Spleen (tissue), 7 donors: ENCODE measurements at regions not wholly inside any gene's neighbourhood (a gene's known extent, or its start where the extent isn't known, plus 50 kb on each side); places are given as distances from the start of the nearest gene placed in this dataset.

ENCODE experiments used
- POLR2A ChIP-seq, 3 donors: fragments of 450-650 bp; IDR thresholded peaks; one replicate each; pipeline ENCODE4 v1.5.1; 2017; ENCODE audit warnings: antibody characterized with exemption in 3 of 3, mild to moderate bottlenecking in 1 of 3
- POLR2AphosphoS5 ChIP-seq, 3 donors: sonication (generic); formaldehyde crosslinking; IDR thresholded peaks; one replicate each; pipeline ENCODE4 v1.5.1; 2017; ENCODE audit warnings: antibody characterized with exemption in 3 of 3
- TF ChIP-seq, protein P1 (sequence below), 11 experiments: fragments of 200-600 bp in 7 of 11; fragments of 450-650 bp in 4 of 11; sonication (generic) in 4 of 11; IDR thresholded peaks in 8 of 11; conservative IDR thresholded peaks in 3 of 11; 1 replicate in 7 of 11; 2 replicates in 4 of 11; pipeline versions ENCODE4 v1.4.0 to v1.8.0; 2016 to 2021; ENCODE audit warnings: antibody characterized with exemption in 11 of 11, inconsistent platforms in 4 of 11, mild to moderate bottlenecking in 1 of 11
- donor health status: DM: no; HTN: no; CAD: no; lungs with moderate emphysema.
- donor health status: DM: no; HTN: no; CAD: no.
- donor health status: DM: no; HTN: no; CAD: no.

DNA sequence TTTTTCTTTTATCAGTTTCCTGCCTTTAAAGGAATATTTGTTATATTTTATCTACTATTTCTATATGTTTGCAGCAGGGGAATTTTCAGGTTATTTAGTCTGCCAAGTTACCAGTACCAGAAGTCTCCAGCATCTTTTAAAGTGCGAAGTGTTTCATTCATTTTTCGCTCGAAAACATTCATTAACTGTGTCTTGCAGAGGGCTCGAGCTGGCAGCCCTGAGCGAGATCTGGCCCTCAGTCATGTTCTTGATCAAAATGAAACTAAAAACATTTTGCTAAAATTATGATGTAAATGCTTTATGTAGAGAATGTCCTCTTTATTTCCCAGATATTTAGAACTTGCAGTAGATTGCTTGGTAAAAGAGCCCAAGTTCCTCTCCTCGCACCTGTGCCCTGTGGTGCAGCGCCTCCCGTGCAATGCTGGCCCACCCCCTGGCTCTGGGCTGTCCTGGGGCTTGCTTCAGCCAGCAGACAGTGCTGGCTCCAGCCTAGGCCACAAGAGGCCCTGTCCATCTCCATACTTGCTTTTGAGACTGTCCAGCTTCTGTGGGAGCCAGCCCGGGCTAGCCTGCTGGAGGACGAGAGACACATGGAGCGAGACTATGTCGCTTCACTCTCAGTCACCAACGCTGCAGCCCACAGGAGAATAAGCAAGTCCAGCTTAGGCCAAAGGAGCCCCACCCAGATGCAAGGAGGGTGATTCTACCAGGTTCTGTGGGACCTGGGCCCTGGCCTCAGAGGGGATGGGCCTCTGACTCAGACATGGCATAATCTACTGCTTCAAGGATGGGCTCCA, 71.9 kb upstream of the PRR23E start:
- TF ChIP-seq, protein P1, sequence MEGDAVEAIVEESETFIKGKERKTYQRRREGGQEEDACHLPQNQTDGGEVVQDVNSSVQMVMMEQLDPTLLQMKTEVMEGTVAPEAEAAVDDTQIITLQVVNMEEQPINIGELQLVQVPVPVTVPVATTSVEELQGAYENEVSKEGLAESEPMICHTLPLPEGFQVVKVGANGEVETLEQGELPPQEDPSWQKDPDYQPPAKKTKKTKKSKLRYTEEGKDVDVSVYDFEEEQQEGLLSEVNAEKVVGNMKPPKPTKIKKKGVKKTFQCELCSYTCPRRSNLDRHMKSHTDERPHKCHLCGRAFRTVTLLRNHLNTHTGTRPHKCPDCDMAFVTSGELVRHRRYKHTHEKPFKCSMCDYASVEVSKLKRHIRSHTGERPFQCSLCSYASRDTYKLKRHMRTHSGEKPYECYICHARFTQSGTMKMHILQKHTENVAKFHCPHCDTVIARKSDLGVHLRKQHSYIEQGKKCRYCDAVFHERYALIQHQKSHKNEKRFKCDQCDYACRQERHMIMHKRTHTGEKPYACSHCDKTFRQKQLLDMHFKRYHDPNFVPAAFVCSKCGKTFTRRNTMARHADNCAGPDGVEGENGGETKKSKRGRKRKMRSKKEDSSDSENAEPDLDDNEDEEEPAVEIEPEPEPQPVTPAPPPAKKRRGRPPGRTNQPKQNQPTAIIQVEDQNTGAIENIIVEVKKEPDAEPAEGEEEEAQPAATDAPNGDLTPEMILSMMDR (IDR thresholded peaks at IDR 0.05 in 8 of 11, conservative IDR thresholded peaks at IDR 0.05 in 3 of 11): no peak
- TF ChIP-seq POLR2A (IDR thresholded peaks at IDR 0.05): no peak
- TF ChIP-seq POLR2AphosphoS5 (IDR thresholded peaks at IDR 0.05): no peak
